ENCODE measurements at regions not wholly inside any gene's neighbourhood (a gene's known extent, or its start where the extent isn't known, plus 50 kb on each side); places are given as distances from the start of the nearest gene placed in this dataset.

DNA sequence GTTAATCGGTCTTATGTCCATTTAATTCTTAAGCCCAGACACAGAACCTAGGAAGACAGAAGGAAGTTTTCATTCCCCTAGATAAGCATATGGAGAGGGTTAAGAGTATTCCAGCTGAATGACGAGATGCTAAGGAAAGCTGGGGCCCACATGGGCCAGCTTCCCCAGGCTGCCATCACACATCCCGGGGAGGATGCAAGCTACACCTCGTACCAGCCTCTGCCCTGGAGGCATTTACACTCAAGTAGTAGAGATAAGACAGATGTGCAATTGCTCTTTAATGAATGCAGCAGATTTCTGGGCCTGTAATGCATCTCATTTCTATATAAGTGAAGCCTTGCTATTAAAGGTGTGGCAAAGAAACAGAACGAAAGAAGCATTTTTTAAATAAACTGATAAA lies 144.5 kb downstream of the MEX3B start:
- H3K4me1 ChIP-seq, result peaks cover 27% of the 10 kb centered on the region
- TF ChIP-seq CTCF (IDR thresholded peaks at IDR 0.05; ENCODE audit: low read depth, low read length), result no peak
- H3K9me3 ChIP-seq, result no peaks in the 10 kb centered on the region; the same call in 1 of the 2 replicates
- no peak overlapping the region for H3K4me3 ChIP-seq (ENCODE audit: low read depth, low read length)
- DNase-seq, result peak; percentile 71
- H3K27me3 ChIP-seq, result no peaks in the 10 kb centered on the region
- no peaks in the 10 kb centered on the region for H3K36me3 ChIP-seq

- Histone ChIP-seq H3K4me3 (ENCODE audit: low read depth, low read length) (no peak overlapping the region), H3K36me3 (no peaks in the 10 kb centered on the region), H3K27me3 (no peaks in the 10 kb centered on the region), H3K4me1 (peaks cover 27% of the 10 kb centered on the region), H3K9me3 (no peaks in the 10 kb centered on the region; the same call in 1 of the 2 replicates)
- no peak for DNase-seq
- no peak for TF ChIP-seq CTCF (IDR thresholded peaks at IDR 0.05; ENCODE audit: low read depth, low read length)
Measured at GRCh38 chr15:81899730-81900129, 146.1 kb downstream of the MEX3B start.

GRCh38 chr15:81899024-81899423 lies 146.8 kb downstream of the MEX3B start:
- H3K9me3 ChIP-seq, result no peaks in the 10 kb centered on the region; the same call in 1 of the 2 replicates
- TF ChIP-seq CTCF (IDR thresholded peaks at IDR 0.05; ENCODE audit: low read depth, low read length), result no peak
- DNase-seq, result no peak

DNA sequence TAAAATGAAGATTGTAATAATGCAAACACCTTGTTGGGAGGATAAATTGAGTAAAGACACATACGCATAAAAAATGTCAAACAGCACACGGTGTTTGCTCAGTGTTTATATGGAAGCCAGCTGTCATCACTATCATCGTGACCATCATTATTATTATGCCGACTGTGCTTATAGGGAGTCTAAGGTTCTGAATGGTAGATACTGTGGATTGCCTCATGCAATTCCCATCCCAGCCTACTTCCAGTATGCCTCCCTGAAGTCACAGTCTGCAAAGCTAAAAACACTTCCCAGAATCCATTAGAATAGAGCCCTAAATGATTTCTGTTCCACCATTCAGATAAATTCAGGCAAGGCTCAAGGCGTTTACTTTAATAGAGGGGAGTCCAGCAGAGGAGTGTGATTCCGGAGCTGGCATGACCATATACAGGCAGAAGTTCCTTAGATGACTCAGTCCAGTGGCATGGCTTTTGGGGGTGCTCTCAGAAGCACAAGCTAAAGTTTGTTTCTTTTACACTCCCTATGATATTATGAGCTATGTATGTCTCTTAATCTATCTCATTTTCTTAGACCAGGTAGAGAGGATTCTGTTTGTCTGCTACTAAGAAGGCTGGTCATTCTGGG lies 148.7 kb downstream of the MEX3B start:
- Histone ChIP-seq H3K9me3 (no peaks in the 10 kb centered on the region; the same call in 1 of the 2 replicates), H3K36me3 (no peaks in the 10 kb centered on the region), H3K4me1 (peaks cover 27% of the 10 kb centered on the region), H3K27me3 (no peaks in the 10 kb centered on the region), H3K4me3 (ENCODE audit: low read depth, low read length) (no peak overlapping the region)
- TF ChIP-seq CTCF (IDR thresholded peaks at IDR 0.05; ENCODE audit: low read depth, low read length), result no peak
- DNase-seq, result no peak

More at GRCh38 chr15:81899024-81899423, 146.8 kb downstream of the MEX3B start:
- Histone ChIP-seq H3K27me3 (no peaks in the 10 kb centered on the region), H3K4me1 (peaks cover 27% of the 10 kb centered on the region), H3K36me3 (no peaks in the 10 kb centered on the region), H3K4me3 (ENCODE audit: low read depth, low read length) (no peak overlapping the region)

- Histone ChIP-seq H3K36me3 (no peaks in the 10 kb centered on the region), H3K27me3 (no peaks in the 10 kb centered on the region), H3K9me3 (no peaks in the 10 kb centered on the region; the same call in 1 of the 2 replicates), H3K4me3 (ENCODE audit: low read depth, low read length) (no peak overlapping the region), H3K4me1 (peaks cover 21% of the 10 kb centered on the region)
- TF ChIP-seq CTCF (IDR thresholded peaks at IDR 0.05; ENCODE audit: low read depth, low read length), result no peak
- DNase-seq, result no peak
Measured at GRCh38 chr15:81896356-81896755, 149.5 kb downstream of the MEX3B start.

DNA sequence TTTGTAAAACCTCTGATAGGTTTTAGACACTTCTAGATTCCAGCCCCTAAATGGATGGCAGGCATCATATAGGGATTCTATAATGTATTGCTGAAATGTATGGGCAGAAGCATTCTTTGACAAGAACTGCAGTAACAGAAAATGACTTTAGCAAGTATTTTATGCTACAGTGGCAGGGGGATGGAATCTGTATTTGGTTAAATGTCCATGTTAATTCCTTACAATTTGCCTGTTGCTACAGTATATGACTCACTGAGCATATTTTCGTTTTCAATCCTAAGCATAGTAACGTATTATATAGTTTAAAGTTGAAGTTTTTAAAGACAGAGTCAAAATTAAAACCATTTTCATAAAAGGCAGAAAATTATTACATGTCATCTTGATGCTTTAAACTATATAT lies 150.1 kb downstream of the MEX3B start:
- DNase-seq, result no peak
- Histone ChIP-seq H3K4me3 (ENCODE audit: low read depth, low read length) (no peak overlapping the region), H3K27me3 (no peaks in the 10 kb centered on the region), H3K36me3 (no peaks in the 10 kb centered on the region), H3K4me1 (peaks cover 15% of the 10 kb centered on the region), H3K9me3 (no peaks in the 10 kb centered on the region; the same call in 1 of the 2 replicates)
- TF ChIP-seq CTCF (IDR thresholded peaks at IDR 0.05; ENCODE audit: low read depth, low read length), result no peak
